Upper lobe of left lung (tissue), 4 donors: ENCODE measurements at regions not wholly inside any gene's neighbourhood (a gene's known extent, or its start where the extent isn't known, plus 50 kb on each side); places are given as distances from the start of the nearest gene placed in this dataset.

ENCODE experiments used
- CTCF ChIP-seq, 6 experiments: fragments of 450-650 bp in 4 of 6; fragments of 200-600 bp in 2 of 6; sonication (generic) in 2 of 6; IDR thresholded peaks; one replicate each; pipeline ENCODE4 v1.5.1; 2016 to 2019; ENCODE audit warnings: antibody characterized with exemption in 6 of 6
- EP300 ChIP-seq, 4 donors: sonication (generic); formaldehyde crosslinking; IDR thresholded peaks; one replicate each; pipeline ENCODE4 v1.5.1; 2017; ENCODE audit warnings: antibody characterized with exemption in 4 of 4, control low read depth in 2 of 4
- POLR2A ChIP-seq, 4 donors: fragments of 450-650 bp; IDR thresholded peaks; one replicate each; pipeline ENCODE4 v1.5.1; 2016 to 2017; ENCODE audit warnings: antibody characterized with exemption in 4 of 4, mild to moderate bottlenecking in 2 of 4

GRCh38 chr18:34604591-34604990 is 105.5 kb upstream of the DTNA start:
- TF ChIP-seq CTCF (IDR thresholded peaks at IDR 0.05) (no peak), EP300 (IDR thresholded peaks at IDR 0.05) (no peak), POLR2A (IDR thresholded peaks at IDR 0.05) (no peak)
